HG03066 (cell line): ENCODE measurements at regions not wholly inside any gene's neighbourhood (a gene's known extent, or its start where the extent isn't known, plus 50 kb on each side); places are given as distances from the start of the nearest gene placed in this dataset.
"Not testable (repeated sequence)": the region's sequence is repeated elsewhere in the genome, so short reads cannot be mapped to it uniquely, and the experiment has no call there.

ENCODE experiments used
- ATAC-seq: cut with Tn5 transposase; IDR thresholded peaks from one replicate; pipeline ENCODE4 v1.9.1; 2021; ENCODE audit warnings: low read depth; ENCODE audit not compliant: unreplicated experiment

GRCh38 chr3:72092778-72093177, 307.8 kb upstream of the PROK2 start:
- ATAC-seq, result no peak

- no peak for ATAC-seq
These were observed 303.6 kb upstream of the PROK2 start for GRCh38 chr3:72088486-72089025.

GRCh38 chr3:72087420-72087819, 302.5 kb upstream of the PROK2 start:
- ATAC-seq, result no peak

GRCh38 chr3:72086743-72087087, 301.8 kb upstream of the PROK2 start:
- no peak for ATAC-seq

- ATAC-seq, result no peak
These were observed 301.2 kb upstream of the PROK2 start for GRCh38 chr3:72086042-72086742.

GRCh38 chr3:72085036-72085435, 300.1 kb upstream of the PROK2 start:
- ATAC-seq, result no peak

- no peak for ATAC-seq
These were observed 298.0 kb upstream of the PROK2 start for GRCh38 chr3:72082776-72083462.

- ATAC-seq, result peak; percentile 42
These were observed 297.3 kb upstream of the PROK2 start for GRCh38 chr3:72082186-72082715.

GRCh38 chr3:72081471-72082185, 296.7 kb upstream of the PROK2 start:
- ATAC-seq, result no peak

GRCh38 chr3:72080800-72081199, 295.9 kb upstream of the PROK2 start:
- ATAC-seq, result no peak

- no peak for ATAC-seq
These were observed 295.1 kb upstream of the PROK2 start for GRCh38 chr3:72080095-72080494.

- ATAC-seq, result no peak
These were observed 294.5 kb upstream of the PROK2 start for GRCh38 chr3:72079369-72079872.

- ATAC-seq, result no peak
These were observed 293.9 kb upstream of the PROK2 start for GRCh38 chr3:72078676-72079368.

GRCh38 chr3:72077473-72078259, 292.7 kb upstream of the PROK2 start:
- ATAC-seq, result peak; percentile 36

GRCh38 chr3:72075848-72076247, 290.9 kb upstream of the PROK2 start:
- ATAC-seq, result not testable (repeated sequence)

GRCh38 chr3:72071624-72072023, 286.7 kb upstream of the PROK2 start:
- ATAC-seq, result no peak

GRCh38 chr3:72070005-72070404, 285.1 kb upstream of the PROK2 start:
- no peak for ATAC-seq

- ATAC-seq, result no peak
These were observed 284.6 kb upstream of the PROK2 start for GRCh38 chr3:72069543-72069942.

- ATAC-seq, result no peak
These were observed 283.7 kb upstream of the PROK2 start for GRCh38 chr3:72068621-72069020.

- no peak for ATAC-seq
These were observed 282.8 kb upstream of the PROK2 start for GRCh38 chr3:72067721-72068120.
